IPS DF 4.7 (cell line): ENCODE measurements at regions not wholly inside any gene's neighbourhood (a gene's known extent, or its start where the extent isn't known, plus 50 kb on each side); places are given as distances from the start of the nearest gene placed in this dataset.

ENCODE experiments used
- DNase-seq: peaks from one replicate; pipeline ENCODE4 v3.0.0-alpha.2; 2013; ENCODE audit warnings: low spot score; ENCODE audit errors: extremely low read depth

- DNase-seq: no peak
These were observed 228.0 kb upstream of the RND3 start for GRCh38 chr2:150715501-150715900.

DNA sequence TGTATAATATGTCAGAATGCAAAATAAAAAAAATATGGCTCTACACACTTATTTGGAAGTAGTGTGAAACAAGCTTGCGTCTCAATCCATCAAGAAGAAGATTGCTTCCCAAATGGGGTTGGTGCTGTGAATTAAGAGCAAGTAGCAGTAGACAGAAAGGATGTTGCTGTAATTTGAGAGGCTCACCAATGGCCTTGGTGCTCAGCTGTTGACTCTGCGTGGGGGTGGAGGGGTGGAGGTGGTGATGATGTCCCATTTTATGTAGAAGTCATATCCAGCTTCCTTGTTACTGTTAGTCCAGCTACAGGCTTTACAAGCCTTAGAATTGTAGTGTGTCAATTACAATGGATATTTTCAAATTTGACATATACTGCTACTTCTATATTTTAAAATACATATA lies 223.4 kb upstream of the RND3 start:
- DNase-seq: no peak

DNA sequence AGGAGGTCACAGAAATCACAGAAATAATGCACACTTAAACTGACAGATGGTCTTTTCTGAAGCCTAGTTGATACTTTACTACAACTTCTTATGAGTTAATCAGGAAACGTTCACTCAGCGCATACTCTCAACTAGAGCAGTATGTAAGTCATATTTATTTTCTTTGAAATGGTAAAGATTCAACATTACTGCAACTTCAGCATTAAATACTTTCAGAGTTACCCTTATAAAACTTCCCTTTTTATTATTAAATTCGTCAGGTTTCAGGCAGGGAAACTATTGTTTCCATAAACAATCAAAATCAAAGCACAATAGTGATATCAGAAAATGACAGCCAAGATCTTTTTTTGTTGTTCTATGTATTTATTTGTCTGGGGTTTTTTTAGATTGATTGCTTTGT lies 222.6 kb upstream of the RND3 start:
- DNase-seq: no peak

DNA sequence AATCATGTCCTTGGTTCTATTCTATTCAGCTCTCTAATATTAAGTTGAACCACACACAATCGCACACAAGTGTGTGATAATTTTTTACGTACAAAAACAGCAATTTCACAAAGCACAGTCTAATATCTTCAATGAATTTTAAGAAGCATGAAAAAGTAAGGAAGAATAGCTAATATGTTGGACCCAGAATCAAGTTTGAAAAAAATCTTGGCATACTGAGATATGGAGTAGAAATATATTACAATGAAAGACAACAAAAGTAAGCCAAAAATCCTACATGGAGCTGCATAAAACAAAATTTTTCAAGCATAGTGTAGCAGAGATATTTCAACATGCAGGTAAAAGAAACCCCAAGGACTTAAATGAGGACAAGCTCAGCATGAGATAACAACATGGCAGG lies 219.1 kb upstream of the RND3 start:
- no peak for DNase-seq

- DNase-seq: no peak
These were observed 218.3 kb upstream of the RND3 start for GRCh38 chr2:150705767-150706166.

DNA sequence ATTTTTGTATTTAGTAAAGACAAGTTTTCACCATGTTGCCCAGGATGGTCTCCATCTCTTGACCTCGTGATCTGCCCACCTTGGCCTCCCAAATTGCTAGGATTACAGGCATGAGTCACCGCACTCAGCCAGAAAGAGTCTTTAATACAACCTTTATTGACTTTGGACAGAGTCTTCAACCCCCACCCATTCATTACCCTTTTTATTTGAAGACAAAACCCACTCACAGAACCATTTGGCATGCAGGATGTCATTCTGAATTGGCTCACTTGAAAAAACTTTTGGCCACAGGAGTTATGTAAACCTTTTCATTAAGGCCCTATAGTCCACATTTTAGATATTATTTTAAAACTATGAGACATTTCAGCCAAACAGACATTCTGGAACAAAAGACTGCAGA lies 217.9 kb upstream of the RND3 start:
- DNase-seq: no peak

- no peak for DNase-seq
These were observed 215.3 kb upstream of the RND3 start for GRCh38 chr2:150702791-150703190.

- no peak for DNase-seq
These were observed 213.5 kb upstream of the RND3 start for GRCh38 chr2:150700666-150701580.

- no peak for DNase-seq
These were observed 211.8 kb upstream of the RND3 start for GRCh38 chr2:150699218-150699617.

GRCh38 chr2:150698016-150698661 lies 210.7 kb upstream of the RND3 start:
- DNase-seq: no peak

- no peak for DNase-seq
These were observed 210.1 kb upstream of the RND3 start for GRCh38 chr2:150697596-150697995.

DNA sequence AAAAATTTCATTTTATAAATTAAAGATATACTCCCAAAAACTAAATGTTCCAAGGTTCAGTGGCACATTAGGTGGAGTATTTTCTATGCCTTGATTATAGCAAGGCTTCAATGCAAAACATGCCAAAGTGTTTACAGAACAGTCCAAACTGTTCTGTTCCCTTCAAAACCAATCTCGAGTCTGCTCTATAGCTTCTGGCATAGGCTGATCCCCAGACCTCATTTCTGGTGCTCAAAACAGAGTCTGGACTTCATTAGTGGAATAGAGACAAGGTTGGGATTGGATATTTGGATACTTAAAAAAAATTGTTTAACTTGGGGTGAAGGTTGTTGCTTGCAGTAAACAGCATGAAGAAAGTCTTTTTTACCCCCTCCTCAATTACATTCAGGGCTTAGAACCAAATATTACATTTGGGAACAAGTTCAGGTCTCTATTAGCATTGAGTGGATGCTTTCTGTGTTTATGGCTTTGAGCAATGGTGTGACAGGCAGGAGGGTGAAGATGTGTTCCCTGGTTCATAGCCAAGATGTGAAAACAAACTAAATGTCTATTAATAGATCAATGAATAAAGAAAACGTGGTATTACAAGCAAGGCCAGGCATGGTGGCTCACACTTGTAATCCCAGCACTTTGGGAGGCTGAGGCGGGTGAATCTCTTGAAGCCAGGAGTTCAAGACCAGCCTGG lies 208.1 kb upstream of the RND3 start:
- DNase-seq: no peak

- DNase-seq: no peak
These were observed 206.1 kb upstream of the RND3 start for GRCh38 chr2:150693556-150693955.

- DNase-seq: no peak
These were observed 203.4 kb upstream of the RND3 start for GRCh38 chr2:150690870-150691269.

GRCh38 chr2:150690261-150690660 lies 202.8 kb upstream of the RND3 start:
- DNase-seq: no peak

- no peak for DNase-seq
These were observed 202.1 kb upstream of the RND3 start for GRCh38 chr2:150689590-150689989.

GRCh38 chr2:150688016-150688415 lies 200.5 kb upstream of the RND3 start:
- no peak for DNase-seq

- no peak for DNase-seq
These were observed 198.9 kb upstream of the RND3 start for GRCh38 chr2:150686391-150686790.

DNA sequence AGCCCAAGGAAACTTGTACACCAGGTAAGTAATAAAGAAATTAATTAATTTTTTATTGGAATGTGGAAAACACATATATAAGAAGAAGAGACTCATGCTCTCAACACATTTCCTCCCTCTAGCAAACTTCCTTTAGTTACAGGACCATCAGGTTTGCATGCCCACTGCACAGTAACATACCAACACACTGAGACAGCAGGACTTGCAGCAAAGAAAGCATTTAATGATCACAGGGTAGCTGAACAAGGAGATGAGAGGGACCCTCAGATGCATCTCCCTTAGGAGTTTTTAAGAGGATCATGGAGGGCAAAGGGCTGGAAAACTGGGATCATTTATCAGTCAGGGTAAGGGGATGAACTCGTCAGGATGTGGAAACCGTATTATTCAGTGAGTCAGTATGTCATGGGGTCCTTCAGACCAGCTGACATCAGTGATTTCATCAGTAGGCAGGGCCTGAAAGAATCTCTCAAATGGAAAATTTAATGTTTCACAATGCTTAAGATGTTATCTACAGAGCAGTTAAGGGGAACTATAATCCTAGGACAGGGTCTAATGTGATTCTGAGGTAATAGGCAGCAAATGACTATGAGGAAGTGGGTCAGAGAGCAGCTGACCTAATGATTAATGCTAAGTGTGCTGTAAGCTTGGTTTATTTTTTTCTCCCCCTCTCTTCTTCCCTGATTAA lies 193.8 kb upstream of the RND3 start:
- DNase-seq: no peak

DNA sequence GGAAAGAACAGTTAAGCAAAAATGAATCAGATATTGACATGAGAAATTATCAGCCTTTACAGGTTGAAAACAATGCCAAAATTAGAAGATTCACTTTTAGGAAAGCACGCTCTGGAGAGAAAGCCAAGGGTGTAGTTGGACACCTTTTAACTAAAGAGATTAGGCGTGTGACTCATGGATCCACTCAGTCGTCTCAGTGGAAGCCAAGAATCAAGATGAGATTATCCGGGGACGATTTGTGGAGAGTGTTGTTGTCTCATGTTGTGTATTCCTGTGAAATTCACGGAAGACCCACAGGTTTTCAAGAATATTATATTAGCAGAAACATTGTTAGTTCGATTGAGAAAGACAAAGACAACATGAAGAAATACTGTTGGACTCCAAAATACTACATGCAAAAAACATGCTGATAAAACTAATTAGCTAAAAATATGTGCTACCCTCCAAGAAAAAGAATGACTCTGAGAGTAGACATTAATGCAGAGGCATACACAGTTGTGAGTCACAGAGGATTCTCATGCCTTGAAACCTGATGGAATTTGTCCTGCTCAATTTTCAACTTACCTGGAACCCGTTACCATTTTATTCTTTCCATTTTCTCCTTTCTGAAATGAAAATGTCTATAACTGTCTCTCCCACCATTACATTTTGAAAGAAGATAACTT lies 192.1 kb upstream of the RND3 start:
- DNase-seq: no peak

DNA sequence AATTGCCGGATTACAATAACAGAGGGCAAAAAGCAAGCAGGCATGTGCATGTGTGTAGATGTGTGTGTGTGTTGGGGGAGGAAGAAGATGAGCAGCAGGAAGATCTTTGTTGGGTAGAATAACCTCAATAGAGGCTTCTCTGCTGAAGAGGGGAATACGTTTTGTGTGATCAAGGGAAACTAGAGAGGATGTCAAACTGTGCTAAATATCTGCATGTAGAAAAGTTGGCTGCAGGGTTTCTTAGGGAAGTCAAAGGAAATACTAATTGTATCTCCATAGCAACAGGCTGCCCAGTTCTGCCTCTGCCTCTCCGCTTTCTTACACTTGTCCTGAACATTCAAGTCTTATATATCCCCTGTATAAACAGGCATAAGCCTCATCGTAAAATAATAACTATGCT lies 190.1 kb upstream of the RND3 start:
- DNase-seq: no peak
